Esophagus squamous epithelium (tissue), 5 donors: ENCODE measurements at regions not wholly inside any gene's neighbourhood (a gene's known extent, or its start where the extent isn't known, plus 50 kb on each side); places are given as distances from the start of the nearest gene placed in this dataset.

Experiments used
- DNase-seq: peaks from one replicate; lab custom pipeline; 2025; lab: John Stamatoyannopoulos, UW
- H3K27ac ChIP-seq, 4 donors: fragments of 200-600 bp; sonication (generic); one replicate each; pipeline ENCODE4 v1.5.1; 2016 to 2019; ENCODE audit warnings: mild to moderate bottlenecking in 1 of 4
- H3K27me3 ChIP-seq, 4 donors: fragments of 200-600 bp; sonication (generic); 1 replicate in 3 of 4; 2 replicates in 1 of 4; pipeline versions ENCODE4 v1.5.1 to v1.6.0; 2017 to 2021; ENCODE audit warnings: antibody characterized with exemption in 1 of 4
- H3K36me3 ChIP-seq, 3 donors: fragments of 200-600 bp; sonication (generic); one replicate each; pipeline ENCODE4 v1.5.1; 2016 to 2019
- H3K4me1 ChIP-seq, 3 donors: fragments of 200-600 bp; sonication (generic); one replicate each; pipeline ENCODE4 v1.5.1; 2017 to 2019
- H3K4me3 ChIP-seq, 4 donors: fragments of 200-600 bp; sonication (generic); 1 replicate in 3 of 4; 2 replicates in 1 of 4; pipeline ENCODE4 v1.5.1; 2016 to 2019; ENCODE audit warnings: mild to moderate bottlenecking in 2 of 4, moderate library complexity in 1 of 4
- H3K9me3 ChIP-seq, 3 donors: fragments of 200-600 bp; sonication (generic); one replicate each; pipeline ENCODE4 v1.5.1; 2016 to 2019
- POLR2A ChIP-seq, 4 donors: fragments of 450-650 bp; IDR thresholded peaks; one replicate each; pipeline ENCODE4 v1.6.1; 2017; ENCODE audit warnings: antibody characterized with exemption in 4 of 4, mild to moderate bottlenecking in 4 of 4, moderate library complexity in 3 of 4
- WGBS, 2 donors: methylation state at CpG; one replicate each; pipeline ENCODE4 v1.1.5; 2018; 5-methylcytosine and 5-hydroxymethylcytosine counted together
- intact Hi-C: fragments of 100-400 bp; cut with DNase I; formaldehyde crosslinking; loops from one replicate; pipeline ENCODE4 v1.15.0; 2022
- TF ChIP-seq, protein P1 (sequence below), 6 experiments: fragments of 450-650 bp in 4 of 6; fragments of 200-600 bp in 2 of 6; sonication (generic) in 2 of 6; IDR thresholded peaks; one replicate each; pipeline ENCODE4 v1.5.1; 2016 to 2019; ENCODE audit warnings: antibody characterized with exemption in 6 of 6, mild to moderate bottlenecking in 4 of 6, moderate library complexity in 4 of 6
- donor health status: DM: yes; HTN: yes; CAD: no.

DNA sequence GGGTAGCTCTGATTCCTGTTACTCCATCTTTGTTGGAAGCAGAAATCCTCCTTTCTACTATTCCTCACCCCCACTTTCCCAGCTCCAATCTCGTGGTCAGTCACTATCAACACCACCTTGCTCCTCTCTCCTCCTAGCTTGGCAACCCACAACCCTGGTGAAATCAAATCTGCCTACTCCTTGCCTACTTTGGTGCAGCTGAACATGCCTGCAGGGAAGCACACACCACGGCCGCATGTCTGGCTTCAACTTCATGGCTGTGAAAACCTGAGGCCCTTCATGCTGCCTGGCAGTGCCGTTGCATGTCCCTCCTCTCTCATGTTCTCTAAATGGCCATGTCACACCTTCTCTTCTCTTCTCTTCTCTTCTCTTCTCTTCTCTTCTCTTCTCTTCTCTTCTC, 112.4 kb upstream of the FOXA2 start:
- Histone ChIP-seq H3K27me3 (no peaks in the 10 kb centered on the region), H3K4me3 (no peak overlapping the region), H3K36me3 (no peaks in the 10 kb centered on the region), H3K4me1 (peaks cover 0 to 17% (median 4%) of the 10 kb centered on the region in 3 donors), H3K9me3 (no peaks in the 10 kb centered on the region), H3K27ac (no peak overlapping the region)
- intact Hi-C loops, result loop anchor here (10.0 kb wide), 3 partner anchors 318 to 638 kb away; no protein-coding TSS in a partner anchor
- TF ChIP-seq POLR2A (IDR thresholded peaks at IDR 0.05), result no peak
- TF ChIP-seq, protein P1, sequence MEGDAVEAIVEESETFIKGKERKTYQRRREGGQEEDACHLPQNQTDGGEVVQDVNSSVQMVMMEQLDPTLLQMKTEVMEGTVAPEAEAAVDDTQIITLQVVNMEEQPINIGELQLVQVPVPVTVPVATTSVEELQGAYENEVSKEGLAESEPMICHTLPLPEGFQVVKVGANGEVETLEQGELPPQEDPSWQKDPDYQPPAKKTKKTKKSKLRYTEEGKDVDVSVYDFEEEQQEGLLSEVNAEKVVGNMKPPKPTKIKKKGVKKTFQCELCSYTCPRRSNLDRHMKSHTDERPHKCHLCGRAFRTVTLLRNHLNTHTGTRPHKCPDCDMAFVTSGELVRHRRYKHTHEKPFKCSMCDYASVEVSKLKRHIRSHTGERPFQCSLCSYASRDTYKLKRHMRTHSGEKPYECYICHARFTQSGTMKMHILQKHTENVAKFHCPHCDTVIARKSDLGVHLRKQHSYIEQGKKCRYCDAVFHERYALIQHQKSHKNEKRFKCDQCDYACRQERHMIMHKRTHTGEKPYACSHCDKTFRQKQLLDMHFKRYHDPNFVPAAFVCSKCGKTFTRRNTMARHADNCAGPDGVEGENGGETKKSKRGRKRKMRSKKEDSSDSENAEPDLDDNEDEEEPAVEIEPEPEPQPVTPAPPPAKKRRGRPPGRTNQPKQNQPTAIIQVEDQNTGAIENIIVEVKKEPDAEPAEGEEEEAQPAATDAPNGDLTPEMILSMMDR (IDR thresholded peaks at IDR 0.05), result no peak
- 76 to 83% methylated on average over 4 of the region's 4 CpGs for WGBS, 2 donors
- DNase-seq, result no peak

DNA sequence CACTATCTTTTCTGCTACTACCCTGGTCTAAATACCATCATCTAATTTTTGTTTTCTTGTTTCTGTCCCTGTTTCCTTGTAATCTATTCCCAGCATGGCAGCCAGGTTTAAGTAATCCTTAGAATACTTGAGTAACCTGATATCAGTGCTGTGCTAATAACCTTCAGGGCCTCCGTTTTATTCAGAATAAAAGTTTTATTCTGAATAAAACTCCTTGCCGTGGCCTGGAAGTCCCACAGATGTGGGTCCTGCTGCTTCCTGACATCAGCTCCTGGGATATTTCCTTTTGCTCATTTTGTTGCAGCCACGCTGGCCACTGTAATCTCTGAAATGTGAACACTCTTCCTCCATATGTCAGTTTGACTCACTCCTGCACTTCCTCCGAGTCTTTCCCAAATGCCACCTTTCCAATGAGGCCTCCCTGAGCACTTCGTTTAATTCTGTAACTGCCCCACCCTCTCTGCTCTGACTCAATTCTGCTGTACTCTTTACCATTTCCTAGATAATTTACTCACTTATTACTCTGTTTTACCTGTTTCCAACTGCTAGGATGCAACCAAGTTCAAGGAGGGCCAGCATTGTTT, 114.0 kb upstream of the FOXA2 start:
- intact Hi-C loops, result loop anchor here (10.0 kb wide), 3 partner anchors 316 to 636 kb away; no protein-coding TSS in a partner anchor
- no peak for TF ChIP-seq POLR2A (IDR thresholded peaks at IDR 0.05)
- TF ChIP-seq, protein P1 (IDR thresholded peaks at IDR 0.05), result no peak
- no peak for DNase-seq
- 69 to 74% methylated on average over 5 of the region's 5 CpGs for WGBS, 2 donors
- Histone ChIP-seq H3K27me3 (no peaks in the 10 kb centered on the region), H3K4me3 (no peak overlapping the region), H3K36me3 (no peaks in the 10 kb centered on the region), H3K4me1 (peaks cover 0 to 13% (median 0%) of the 10 kb centered on the region in 3 donors), H3K27ac (no peak overlapping the region), H3K9me3 (no peaks in the 10 kb centered on the region)

DNA sequence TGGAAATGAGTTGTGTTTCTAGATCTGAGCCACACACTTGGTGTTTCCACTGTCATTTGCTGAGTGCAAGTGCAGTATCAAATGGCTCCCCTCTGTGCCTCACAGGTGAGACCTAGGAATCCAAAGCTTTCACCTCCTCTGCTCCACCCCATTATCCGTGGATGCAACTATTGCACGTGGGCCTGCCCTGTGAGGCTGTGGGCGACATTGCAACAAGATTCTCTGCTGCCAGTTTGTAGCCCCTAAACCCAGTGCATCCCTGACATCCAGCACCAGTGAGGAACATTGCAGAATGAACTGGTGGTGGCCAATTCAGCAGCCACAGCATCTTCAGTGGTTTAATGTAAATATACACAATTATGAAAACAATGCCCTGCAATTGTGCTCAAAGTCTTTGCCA, 115.0 kb upstream of the FOXA2 start:
- intact Hi-C loops, result loop anchor here (10.0 kb wide), 3 partner anchors 315 to 635 kb away; no protein-coding TSS in a partner anchor
- Histone ChIP-seq H3K9me3 (no peaks in the 10 kb centered on the region), H3K27ac (no peak overlapping the region), H3K27me3 (no peaks in the 10 kb centered on the region), H3K36me3 (no peaks in the 10 kb centered on the region), H3K4me1 (peaks cover 0 to 13% (median 0%) of the 10 kb centered on the region in 3 donors), H3K4me3 (no peak overlapping the region)
- WGBS, 2 donors, result 87 to 100% methylated on average over 3 of the region's 3 CpGs
- TF ChIP-seq POLR2A (IDR thresholded peaks at IDR 0.05), result no peak
- TF ChIP-seq, protein P1 (IDR thresholded peaks at IDR 0.05), result no peak
- no peak for DNase-seq

DNA sequence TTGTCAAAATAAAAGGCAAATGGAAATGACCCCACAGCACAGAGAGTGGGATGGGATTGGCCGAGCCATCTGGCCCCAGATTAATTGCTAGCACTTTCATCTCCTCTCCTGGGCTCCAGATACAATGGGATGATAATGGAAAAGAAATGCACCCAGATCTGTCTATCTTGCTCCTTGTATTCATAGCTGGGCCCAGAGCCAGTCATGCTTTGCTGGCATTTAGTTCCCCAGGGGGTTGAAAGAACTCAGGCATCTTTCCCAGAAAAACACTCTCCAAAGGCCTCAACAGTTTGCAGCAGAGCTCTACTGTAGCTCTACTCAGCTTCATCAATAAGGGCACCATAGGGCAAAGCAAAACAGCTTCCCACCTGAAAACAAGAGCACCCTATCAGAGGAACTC, 116.0 kb upstream of the FOXA2 start:
- H3K27me3 ChIP-seq, result no peaks in the 10 kb centered on the region
- TF ChIP-seq POLR2A (IDR thresholded peaks at IDR 0.05), result no peak
- TF ChIP-seq, protein P1 (IDR thresholded peaks at IDR 0.05), result no peak
- H3K27ac ChIP-seq, result no peak overlapping the region
- no peaks in the 10 kb centered on the region for H3K9me3 ChIP-seq
- intact Hi-C loops, result no loop called here
- DNase-seq, result no peak
- H3K4me1 ChIP-seq, result peaks cover 0 to 13% (median 0%) of the 10 kb centered on the region in 3 donors
- H3K36me3 ChIP-seq, result no peaks in the 10 kb centered on the region
- no peak overlapping the region for H3K4me3 ChIP-seq
- WGBS, 2 donors, result 18 to 36% methylated on average over 1 of the region's 1 CpG

DNA sequence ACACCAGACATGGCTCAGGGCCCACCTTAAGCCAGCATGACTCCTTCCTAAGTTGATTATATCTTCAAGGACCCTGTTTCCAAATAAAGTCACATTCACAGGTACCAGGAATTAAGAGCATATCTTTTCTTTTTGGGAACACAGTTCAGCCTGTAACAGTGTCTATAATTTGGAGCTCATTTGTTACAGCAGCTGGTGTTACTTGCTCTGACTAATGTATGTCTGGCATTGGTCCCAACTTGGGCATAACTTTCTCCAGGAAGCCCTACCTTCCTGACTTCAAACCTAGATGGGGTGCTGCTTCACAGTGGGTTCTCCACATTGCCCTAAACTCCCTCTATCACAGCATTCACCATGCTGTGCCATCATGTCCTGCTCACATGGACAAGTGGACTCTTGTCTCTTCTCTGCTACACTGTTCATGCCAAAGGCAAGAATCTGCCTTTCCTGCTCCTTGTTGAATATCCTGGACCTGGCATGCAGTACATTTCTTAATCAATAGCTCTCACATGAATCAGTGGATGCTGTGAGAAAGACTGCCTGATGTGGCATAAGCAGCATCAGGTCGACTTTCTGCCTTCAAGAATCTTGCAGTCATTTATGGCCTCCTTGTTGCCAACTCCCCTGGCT, 117.4 kb upstream of the FOXA2 start:
- peaks cover 0 to 13% (median 0%) of the 10 kb centered on the region in 3 donors for H3K4me1 ChIP-seq
- H3K36me3 ChIP-seq, result no peaks in the 10 kb centered on the region
- TF ChIP-seq, protein P1 (IDR thresholded peaks at IDR 0.05), result no peak
- TF ChIP-seq POLR2A (IDR thresholded peaks at IDR 0.05), result no peak
- intact Hi-C loops, result no loop called here
- no peaks in the 10 kb centered on the region for H3K27me3 ChIP-seq
- no peaks in the 10 kb centered on the region for H3K9me3 ChIP-seq
- no peak overlapping the region for H3K27ac ChIP-seq
- 21 to 47% methylated on average over 1 of the region's 1 CpG for WGBS, 2 donors
- H3K4me3 ChIP-seq, result no peak overlapping the region
- no peak for DNase-seq
